GM23338 (cell line): ENCODE measurements at regions not wholly inside any gene's neighbourhood (a gene's known extent, or its start where the extent isn't known, plus 50 kb on each side); places are given as distances from the start of the nearest gene placed in this dataset.

ENCODE experiments used
- CREB1 ChIP-seq: fragments of 250-450 bp; sonication (Bioruptor Pico); IDR thresholded peaks from 2 replicates; pipeline ENCODE4 v1.5.0; 2020; ENCODE audit warnings: low read depth, mild to moderate bottlenecking, moderate library complexity
- EZH2 ChIP-seq: fragments of 200-600 bp; sonication (generic); IDR thresholded peaks from one replicate; pipeline ENCODE4 v1.8.0; 2017; ENCODE audit warnings: antibody characterized with exemption, mild to moderate bottlenecking, low read depth; ENCODE audit not compliant: unreplicated experiment
- EZH2phosphoT487 ChIP-seq: fragments of 200-600 bp; sonication (generic); IDR thresholded peaks from one replicate; pipeline ENCODE4 v1.8.1; 2018; ENCODE audit warnings: antibody characterized with exemption; ENCODE audit not compliant: unreplicated experiment
- JUNB ChIP-seq: IDR thresholded peaks from one replicate; pipeline ENCODE4 v1.6.1; 2016; ENCODE audit warnings: antibody characterized with exemption; ENCODE audit not compliant: unreplicated experiment
- NANOG ChIP-seq: IDR thresholded peaks from 2 replicates; pipeline ENCODE4 v1.6.1; 2016; ENCODE audit warnings: antibody characterized with exemption, borderline replicate concordance
- POLR2AphosphoS5 ChIP-seq: IDR thresholded peaks from 2 replicates; pipeline ENCODE4 v1.6.1; 2016; ENCODE audit warnings: antibody characterized with exemption, low read depth
- ZNF114 ChIP-seq: fragments of 250-450 bp; sonication (Bioruptor Pico); IDR thresholded peaks from 2 replicates; pipeline ENCODE4 v1.5.0; 2020; ENCODE audit warnings: mild to moderate bottlenecking, moderate library complexity
- TF ChIP-seq, protein P1 (sequence below), 2 experiments: fragments of 200-600 bp in 1 of 2; sonication (generic) in 1 of 2; conservative IDR thresholded peaks; 2 replicates each; pipeline versions ENCODE4 v1.5.1 to v1.6.1; 2016 to 2017; ENCODE audit warnings: antibody characterized with exemption in 2 of 2, low read depth in 2 of 2, mild to moderate bottlenecking in 2 of 2, moderate library complexity in 1 of 2
- TF ChIP-seq, protein P2 (sequence below): IDR thresholded peaks from one replicate; pipeline ENCODE4 v1.6.1; 2018; ENCODE audit warnings: antibody characterized with exemption; ENCODE audit not compliant: unreplicated experiment
- TF ChIP-seq, protein P3 (sequence below): fragments of 250-450 bp; sonication (Bioruptor Pico); IDR thresholded peaks from 2 replicates; pipeline ENCODE4 v1.5.0; 2020; ENCODE audit warnings: mild to moderate bottlenecking, moderate library complexity
- TF ChIP-seq, protein P4 (sequence below): IDR thresholded peaks from 2 replicates; pipeline ENCODE4 v1.6.1; 2016; ENCODE audit warnings: antibody characterized with exemption

DNA sequence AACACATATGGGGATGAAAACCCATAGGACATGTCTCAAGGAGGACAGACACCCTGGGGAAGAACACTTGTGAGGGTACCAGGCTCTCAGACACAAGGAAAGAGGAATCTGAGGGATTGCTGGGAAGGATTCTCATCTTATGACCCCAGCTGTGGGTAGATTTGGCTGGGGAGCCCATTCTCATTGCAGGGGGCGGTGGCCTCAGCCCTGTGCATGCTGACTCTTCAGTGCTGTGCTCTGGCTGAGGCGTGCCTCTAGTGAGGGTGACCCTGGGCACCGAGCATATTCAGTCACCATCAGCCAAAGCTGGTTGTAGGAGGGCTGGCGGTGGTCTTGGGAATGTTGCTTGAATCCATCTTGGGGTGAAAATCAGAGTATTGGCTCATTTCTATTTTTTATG lies 140.7 kb downstream of the TM9SF2 start:
- TF ChIP-seq NANOG (no peak), EZH2 (no peak), POLR2AphosphoS5 (no peak), CREB1 (CRISPR knock-in tag) (no peak), EZH2phosphoT487 (no peak), JUNB (no peak), ZNF114 (CRISPR knock-in tag) (no peak)
- TF ChIP-seq, protein P1, sequence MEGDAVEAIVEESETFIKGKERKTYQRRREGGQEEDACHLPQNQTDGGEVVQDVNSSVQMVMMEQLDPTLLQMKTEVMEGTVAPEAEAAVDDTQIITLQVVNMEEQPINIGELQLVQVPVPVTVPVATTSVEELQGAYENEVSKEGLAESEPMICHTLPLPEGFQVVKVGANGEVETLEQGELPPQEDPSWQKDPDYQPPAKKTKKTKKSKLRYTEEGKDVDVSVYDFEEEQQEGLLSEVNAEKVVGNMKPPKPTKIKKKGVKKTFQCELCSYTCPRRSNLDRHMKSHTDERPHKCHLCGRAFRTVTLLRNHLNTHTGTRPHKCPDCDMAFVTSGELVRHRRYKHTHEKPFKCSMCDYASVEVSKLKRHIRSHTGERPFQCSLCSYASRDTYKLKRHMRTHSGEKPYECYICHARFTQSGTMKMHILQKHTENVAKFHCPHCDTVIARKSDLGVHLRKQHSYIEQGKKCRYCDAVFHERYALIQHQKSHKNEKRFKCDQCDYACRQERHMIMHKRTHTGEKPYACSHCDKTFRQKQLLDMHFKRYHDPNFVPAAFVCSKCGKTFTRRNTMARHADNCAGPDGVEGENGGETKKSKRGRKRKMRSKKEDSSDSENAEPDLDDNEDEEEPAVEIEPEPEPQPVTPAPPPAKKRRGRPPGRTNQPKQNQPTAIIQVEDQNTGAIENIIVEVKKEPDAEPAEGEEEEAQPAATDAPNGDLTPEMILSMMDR (conservative IDR thresholded peaks at IDR 0.05; ENCODE audit: low read depth in 2 of 2) = no peak
- TF ChIP-seq, protein P2, sequence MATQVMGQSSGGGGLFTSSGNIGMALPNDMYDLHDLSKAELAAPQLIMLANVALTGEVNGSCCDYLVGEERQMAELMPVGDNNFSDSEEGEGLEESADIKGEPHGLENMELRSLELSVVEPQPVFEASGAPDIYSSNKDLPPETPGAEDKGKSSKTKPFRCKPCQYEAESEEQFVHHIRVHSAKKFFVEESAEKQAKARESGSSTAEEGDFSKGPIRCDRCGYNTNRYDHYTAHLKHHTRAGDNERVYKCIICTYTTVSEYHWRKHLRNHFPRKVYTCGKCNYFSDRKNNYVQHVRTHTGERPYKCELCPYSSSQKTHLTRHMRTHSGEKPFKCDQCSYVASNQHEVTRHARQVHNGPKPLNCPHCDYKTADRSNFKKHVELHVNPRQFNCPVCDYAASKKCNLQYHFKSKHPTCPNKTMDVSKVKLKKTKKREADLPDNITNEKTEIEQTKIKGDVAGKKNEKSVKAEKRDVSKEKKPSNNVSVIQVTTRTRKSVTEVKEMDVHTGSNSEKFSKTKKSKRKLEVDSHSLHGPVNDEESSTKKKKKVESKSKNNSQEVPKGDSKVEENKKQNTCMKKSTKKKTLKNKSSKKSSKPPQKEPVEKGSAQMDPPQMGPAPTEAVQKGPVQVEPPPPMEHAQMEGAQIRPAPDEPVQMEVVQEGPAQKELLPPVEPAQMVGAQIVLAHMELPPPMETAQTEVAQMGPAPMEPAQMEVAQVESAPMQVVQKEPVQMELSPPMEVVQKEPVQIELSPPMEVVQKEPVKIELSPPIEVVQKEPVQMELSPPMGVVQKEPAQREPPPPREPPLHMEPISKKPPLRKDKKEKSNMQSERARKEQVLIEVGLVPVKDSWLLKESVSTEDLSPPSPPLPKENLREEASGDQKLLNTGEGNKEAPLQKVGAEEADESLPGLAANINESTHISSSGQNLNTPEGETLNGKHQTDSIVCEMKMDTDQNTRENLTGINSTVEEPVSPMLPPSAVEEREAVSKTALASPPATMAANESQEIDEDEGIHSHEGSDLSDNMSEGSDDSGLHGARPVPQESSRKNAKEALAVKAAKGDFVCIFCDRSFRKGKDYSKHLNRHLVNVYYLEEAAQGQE = no peak
- TF ChIP-seq, protein P3, sequence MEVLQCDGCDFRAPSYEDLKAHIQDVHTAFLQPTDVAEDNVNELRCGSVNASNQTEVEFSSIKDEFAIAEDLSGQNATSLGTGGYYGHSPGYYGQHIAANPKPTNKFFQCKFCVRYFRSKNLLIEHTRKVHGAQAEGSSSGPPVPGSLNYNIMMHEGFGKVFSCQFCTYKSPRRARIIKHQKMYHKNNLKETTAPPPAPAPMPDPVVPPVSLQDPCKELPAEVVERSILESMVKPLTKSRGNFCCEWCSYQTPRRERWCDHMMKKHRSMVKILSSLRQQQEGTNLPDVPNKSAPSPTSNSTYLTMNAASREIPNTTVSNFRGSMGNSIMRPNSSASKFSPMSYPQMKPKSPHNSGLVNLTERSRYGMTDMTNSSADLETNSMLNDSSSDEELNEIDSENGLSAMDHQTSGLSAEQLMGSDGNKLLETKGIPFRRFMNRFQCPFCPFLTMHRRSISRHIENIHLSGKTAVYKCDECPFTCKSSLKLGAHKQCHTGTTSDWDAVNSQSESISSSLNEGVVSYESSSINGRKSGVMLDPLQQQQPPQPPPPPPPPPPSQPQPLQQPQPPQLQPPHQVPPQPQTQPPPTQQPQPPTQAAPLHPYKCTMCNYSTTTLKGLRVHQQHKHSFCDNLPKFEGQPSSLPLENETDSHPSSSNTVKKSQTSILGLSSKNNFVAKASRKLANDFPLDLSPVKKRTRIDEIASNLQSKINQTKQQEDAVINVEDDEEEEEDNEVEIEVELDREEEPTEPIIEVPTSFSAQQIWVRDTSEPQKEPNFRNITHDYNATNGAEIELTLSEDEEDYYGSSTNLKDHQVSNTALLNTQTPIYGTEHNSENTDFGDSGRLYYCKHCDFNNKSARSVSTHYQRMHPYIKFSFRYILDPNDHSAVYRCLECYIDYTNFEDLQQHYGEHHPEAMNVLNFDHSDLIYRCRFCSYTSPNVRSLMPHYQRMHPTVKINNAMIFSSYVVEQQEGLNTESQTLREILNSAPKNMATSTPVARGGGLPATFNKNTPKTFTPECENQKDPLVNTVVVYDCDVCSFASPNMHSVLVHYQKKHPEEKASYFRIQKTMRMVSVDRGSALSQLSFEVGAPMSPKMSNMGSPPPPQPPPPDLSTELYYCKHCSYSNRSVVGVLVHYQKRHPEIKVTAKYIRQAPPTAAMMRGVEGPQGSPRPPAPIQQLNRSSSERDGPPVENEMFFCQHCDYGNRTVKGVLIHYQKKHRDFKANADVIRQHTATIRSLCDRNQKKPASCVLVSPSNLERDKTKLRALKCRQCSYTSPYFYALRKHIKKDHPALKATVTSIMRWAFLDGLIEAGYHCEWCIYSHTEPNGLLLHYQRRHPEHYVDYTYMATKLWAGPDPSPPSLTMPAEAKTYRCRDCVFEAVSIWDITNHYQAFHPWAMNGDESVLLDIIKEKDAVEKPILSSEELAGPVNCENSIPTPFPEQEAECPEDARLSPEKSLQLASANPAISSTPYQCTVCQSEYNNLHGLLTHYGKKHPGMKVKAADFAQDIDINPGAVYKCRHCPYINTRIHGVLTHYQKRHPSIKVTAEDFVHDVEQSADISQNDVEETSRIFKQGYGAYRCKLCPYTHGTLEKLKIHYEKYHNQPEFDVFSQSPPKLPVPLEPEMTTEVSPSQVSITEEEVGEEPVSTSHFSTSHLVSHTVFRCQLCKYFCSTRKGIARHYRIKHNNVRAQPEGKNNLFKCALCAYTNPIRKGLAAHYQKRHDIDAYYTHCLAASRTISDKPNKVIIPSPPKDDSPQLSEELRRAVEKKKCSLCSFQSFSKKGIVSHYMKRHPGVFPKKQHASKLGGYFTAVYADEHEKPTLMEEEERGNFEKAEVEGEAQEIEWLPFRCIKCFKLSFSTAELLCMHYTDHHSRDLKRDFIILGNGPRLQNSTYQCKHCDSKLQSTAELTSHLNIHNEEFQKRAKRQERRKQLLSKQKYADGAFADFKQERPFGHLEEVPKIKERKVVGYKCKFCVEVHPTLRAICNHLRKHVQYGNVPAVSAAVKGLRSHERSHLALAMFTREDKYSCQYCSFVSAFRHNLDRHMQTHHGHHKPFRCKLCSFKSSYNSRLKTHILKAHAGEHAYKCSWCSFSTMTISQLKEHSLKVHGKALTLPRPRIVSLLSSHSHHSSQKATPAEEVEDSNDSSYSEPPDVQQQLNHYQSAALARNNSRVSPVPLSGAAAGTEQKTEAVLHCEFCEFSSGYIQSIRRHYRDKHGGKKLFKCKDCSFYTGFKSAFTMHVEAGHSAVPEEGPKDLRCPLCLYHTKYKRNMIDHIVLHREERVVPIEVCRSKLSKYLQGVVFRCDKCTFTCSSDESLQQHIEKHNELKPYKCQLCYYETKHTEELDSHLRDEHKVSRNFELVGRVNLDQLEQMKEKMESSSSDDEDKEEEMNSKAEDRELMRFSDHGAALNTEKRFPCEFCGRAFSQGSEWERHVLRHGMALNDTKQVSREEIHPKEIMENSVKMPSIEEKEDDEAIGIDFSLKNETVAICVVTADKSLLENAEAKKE = no peak
- TF ChIP-seq, protein P4, sequence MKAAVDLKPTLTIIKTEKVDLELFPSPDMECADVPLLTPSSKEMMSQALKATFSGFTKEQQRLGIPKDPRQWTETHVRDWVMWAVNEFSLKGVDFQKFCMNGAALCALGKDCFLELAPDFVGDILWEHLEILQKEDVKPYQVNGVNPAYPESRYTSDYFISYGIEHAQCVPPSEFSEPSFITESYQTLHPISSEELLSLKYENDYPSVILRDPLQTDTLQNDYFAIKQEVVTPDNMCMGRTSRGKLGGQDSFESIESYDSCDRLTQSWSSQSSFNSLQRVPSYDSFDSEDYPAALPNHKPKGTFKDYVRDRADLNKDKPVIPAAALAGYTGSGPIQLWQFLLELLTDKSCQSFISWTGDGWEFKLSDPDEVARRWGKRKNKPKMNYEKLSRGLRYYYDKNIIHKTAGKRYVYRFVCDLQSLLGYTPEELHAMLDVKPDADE = no peak
